ENCODE measurements at regions not wholly inside any gene's neighbourhood (a gene's known extent, or its start where the extent isn't known, plus 50 kb on each side); places are given as distances from the start of the nearest gene placed in this dataset.

DNA sequence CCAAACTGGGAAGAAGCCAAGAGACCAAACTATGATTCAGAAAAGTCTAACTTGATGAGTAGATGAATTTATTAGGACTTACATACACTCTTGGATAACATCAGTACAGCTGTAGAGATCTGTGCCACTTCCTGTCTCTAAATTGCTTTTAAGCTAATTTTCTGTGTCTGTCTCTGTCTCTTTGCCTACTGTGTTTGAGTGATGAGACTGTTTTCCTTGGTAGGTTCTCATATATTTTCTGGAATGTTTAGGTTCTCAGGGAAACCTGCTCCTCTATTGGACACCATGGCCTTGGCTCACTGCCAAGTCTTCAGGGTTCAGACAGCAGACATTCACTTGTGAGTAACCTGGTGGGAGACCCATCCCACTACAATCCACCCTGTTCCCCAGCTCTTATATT lies 103.5 kb upstream of the KIF2B start:
- intact Hi-C loops (cut with DNase I) = no loop called here
- ATAC-seq = no peak
- H3K4me1 ChIP-seq = peaks cover 8% of the 10 kb centered on the region
- no peaks in the 10 kb centered on the region for H3K27me3 ChIP-seq
- no peaks in the 10 kb centered on the region for H3K36me3 ChIP-seq (replicated peaks in 1 of 2; ENCODE audit: insufficient read depth in 1 of 2, low read depth in 2 of 2)
- DNase-seq = no peak
- no peaks in the 10 kb centered on the region for H3K9me3 ChIP-seq
- no peak overlapping the region for H3K27ac ChIP-seq
- TF ChIP-seq POLR2A (IDR thresholded peaks at IDR 0.05) = no peak
- TF ChIP-seq, protein P1, sequence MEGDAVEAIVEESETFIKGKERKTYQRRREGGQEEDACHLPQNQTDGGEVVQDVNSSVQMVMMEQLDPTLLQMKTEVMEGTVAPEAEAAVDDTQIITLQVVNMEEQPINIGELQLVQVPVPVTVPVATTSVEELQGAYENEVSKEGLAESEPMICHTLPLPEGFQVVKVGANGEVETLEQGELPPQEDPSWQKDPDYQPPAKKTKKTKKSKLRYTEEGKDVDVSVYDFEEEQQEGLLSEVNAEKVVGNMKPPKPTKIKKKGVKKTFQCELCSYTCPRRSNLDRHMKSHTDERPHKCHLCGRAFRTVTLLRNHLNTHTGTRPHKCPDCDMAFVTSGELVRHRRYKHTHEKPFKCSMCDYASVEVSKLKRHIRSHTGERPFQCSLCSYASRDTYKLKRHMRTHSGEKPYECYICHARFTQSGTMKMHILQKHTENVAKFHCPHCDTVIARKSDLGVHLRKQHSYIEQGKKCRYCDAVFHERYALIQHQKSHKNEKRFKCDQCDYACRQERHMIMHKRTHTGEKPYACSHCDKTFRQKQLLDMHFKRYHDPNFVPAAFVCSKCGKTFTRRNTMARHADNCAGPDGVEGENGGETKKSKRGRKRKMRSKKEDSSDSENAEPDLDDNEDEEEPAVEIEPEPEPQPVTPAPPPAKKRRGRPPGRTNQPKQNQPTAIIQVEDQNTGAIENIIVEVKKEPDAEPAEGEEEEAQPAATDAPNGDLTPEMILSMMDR (IDR thresholded peaks at IDR 0.05) = no peak
- no peak overlapping the region for H3K4me3 ChIP-seq

DNA sequence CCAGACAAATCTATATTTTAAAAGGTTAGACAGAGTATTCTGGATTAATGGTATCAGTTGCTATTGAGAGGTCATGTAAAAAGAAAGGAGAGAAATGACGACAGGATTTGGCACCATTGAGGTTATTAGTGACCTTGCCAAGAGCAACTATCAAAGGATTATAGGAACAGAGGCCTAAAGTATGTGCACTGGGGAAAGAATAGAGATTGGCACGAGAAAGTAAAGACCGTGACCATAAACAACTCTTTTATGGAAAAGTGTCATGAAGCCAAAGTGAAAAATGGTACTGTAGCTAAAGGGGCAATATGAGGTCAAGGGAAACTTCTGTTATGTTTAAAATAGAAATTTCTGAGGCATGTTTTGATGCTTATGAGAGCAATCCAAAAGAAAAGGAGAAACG lies 115.2 kb upstream of the KIF2B start:
- H3K27me3 ChIP-seq = no peaks in the 10 kb centered on the region
- H3K4me3 ChIP-seq = no peak overlapping the region
- ATAC-seq (no peak), DNase-seq (no peak)
- TF ChIP-seq, protein P1 (IDR thresholded peaks at IDR 0.05) = no peak
- no peak for TF ChIP-seq POLR2A (IDR thresholded peaks at IDR 0.05)
- 45 to 47% methylated on average over 4 of the region's 4 CpGs for WGBS, 2 donors
- H3K27ac ChIP-seq = no peak overlapping the region
- no peaks in the 10 kb centered on the region for H3K36me3 ChIP-seq (replicated peaks in 1 of 2; ENCODE audit: insufficient read depth in 1 of 2, low read depth in 2 of 2)
- no peaks in the 10 kb centered on the region for H3K9me3 ChIP-seq
- intact Hi-C loops (cut with DNase I) = no loop called here
- H3K4me1 ChIP-seq = no peaks in the 10 kb centered on the region

DNA sequence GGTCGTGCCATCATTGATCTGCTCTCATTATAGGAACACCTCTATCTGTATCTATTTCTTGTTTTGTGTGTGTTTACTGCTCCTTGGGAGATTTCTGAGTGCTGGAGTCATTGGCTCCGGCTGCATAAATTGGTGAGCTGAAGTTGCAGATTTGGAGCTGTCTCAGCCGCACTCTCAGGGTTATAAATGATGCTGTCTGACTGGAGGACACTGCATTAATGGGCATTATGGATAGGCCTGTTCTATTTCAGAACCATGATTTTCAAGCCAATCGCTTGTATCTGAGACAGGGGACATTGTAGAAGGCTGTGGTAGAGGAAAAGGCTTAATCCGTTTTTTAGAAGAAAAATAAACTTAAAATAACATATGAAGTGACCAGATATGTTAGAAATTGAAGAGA lies 126.4 kb upstream of the KIF2B start:
- Histone ChIP-seq H3K27ac (no peak overlapping the region), H3K27me3 (no peaks in the 10 kb centered on the region), H3K4me1 (no peaks in the 10 kb centered on the region), H3K36me3 (replicated peaks in 1 of 2; ENCODE audit: insufficient read depth in 1 of 2, low read depth in 2 of 2) (no peaks in the 10 kb centered on the region), H3K9me3 (no peaks in the 10 kb centered on the region), H3K4me3 (no peak overlapping the region)
- intact Hi-C loops (cut with DNase I) = no loop called here
- WGBS, 2 donors = 42 to 48% methylated on average over 5 of the region's 5 CpGs
- no peak for ATAC-seq
- TF ChIP-seq, protein P1 (IDR thresholded peaks at IDR 0.05) = no peak
- TF ChIP-seq POLR2A (IDR thresholded peaks at IDR 0.05) = no peak
- no peak for DNase-seq

- no peak for TF ChIP-seq POLR2A (IDR thresholded peaks at IDR 0.05)
- TF ChIP-seq, protein P1 (IDR thresholded peaks at IDR 0.05) = no peak
These were observed 135.4 kb upstream of the KIF2B start for GRCh38 chr17:53687324-53687723.

GRCh38 chr17:53680745-53681144 lies 142.0 kb upstream of the KIF2B start:
- Histone ChIP-seq H3K4me1 (no peaks in the 10 kb centered on the region), H3K27ac (no peak overlapping the region), H3K27me3 (no peaks in the 10 kb centered on the region), H3K36me3 (replicated peaks in 1 of 2; ENCODE audit: insufficient read depth in 1 of 2, low read depth in 2 of 2) (no peaks in the 10 kb centered on the region), H3K9me3 (no peaks in the 10 kb centered on the region), H3K4me3 (no peak overlapping the region)
- WGBS, 2 donors = 80 to 92% methylated on average over 1 of the region's 1 CpG
- TF ChIP-seq, protein P1 (IDR thresholded peaks at IDR 0.05) = no peak
- TF ChIP-seq POLR2A (IDR thresholded peaks at IDR 0.05) = no peak
- DNase-seq = no peak
- intact Hi-C loops (cut with DNase I) = no loop called here
- ATAC-seq = no peak

More at GRCh38 chr17:53687324-53687723, 135.4 kb upstream of the KIF2B start:
- ATAC-seq (no peak), DNase-seq (no peak)
- Histone ChIP-seq H3K36me3 (replicated peaks in 1 of 2; ENCODE audit: insufficient read depth in 1 of 2, low read depth in 2 of 2) (no peaks in the 10 kb centered on the region), H3K4me1 (no peaks in the 10 kb centered on the region), H3K9me3 (no peaks in the 10 kb centered on the region), H3K27me3 (no peaks in the 10 kb centered on the region), H3K27ac (no peak overlapping the region), H3K4me3 (no peak overlapping the region)
- 73 to 80% methylated on average over 2 to 3 of the region's 3 CpGs for WGBS, 2 donors
- intact Hi-C loops (cut with DNase I) = no loop called here
